OCI-LY3 (cell line): ENCODE measurements at regions not wholly inside any gene's neighbourhood (a gene's known extent, or its start where the extent isn't known, plus 50 kb on each side); places are given as distances from the start of the nearest gene placed in this dataset.

Experiments
- CTCF ChIP-seq: fragments of 200-600, 300-600 bp; sonication (generic); IDR thresholded peaks from 2 replicates; pipeline ENCODE4 v1.5.1; 2014; ENCODE audit warnings: antibody characterized with exemption, low read length, low read depth
- EZH2phosphoT487 ChIP-seq: fragments of 200-600 bp; shearing (Covaris generic); IDR thresholded peaks from 2 replicates; pipeline ENCODE4 v1.6.1; 2018; ENCODE audit warnings: antibody characterized with exemption, mixed run types, low read depth

DNA sequence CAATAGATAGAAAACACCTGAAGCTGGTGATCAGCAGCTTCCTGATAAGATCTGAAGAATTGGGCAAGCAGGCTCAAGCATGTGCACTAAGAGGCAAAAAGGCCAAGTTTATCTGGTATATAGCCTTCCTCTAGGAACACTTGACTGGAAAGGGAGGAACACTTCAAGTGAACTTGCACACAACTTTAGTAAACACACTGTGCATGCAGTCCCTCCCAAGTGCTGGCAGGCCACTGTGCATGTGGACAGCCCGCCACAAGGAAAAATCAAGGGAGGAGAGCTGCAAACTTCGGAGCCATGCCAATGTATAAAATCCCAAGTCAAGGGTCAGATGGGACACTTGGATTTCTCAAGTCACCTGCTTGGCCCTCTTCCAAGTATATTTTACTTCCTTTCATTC, 645.8 kb upstream of the NDST4 start:
- no peak for TF ChIP-seq CTCF
- TF ChIP-seq EZH2phosphoT487: no peak
